ENCODE measurements at regions not wholly inside any gene's neighbourhood (a gene's known extent, or its start where the extent isn't known, plus 50 kb on each side); places are given as distances from the start of the nearest gene placed in this dataset.

- peaks cover 0 to 4% (median 0%) of the 10 kb centered on the region in 6 donors for H3K9me3 Mint-ChIP-seq
- H3K27me3 Mint-ChIP-seq (ENCODE audit: low read depth in 3 of 3) = peaks cover 3 to 9% (median 6%) of the 10 kb centered on the region in 3 donors
- H3K4me3 Mint-ChIP-seq = no peak overlapping the region
Observed at GRCh38 chr10:125375210-125375609, 214.8 kb upstream of the CTBP2 start.

DNA sequence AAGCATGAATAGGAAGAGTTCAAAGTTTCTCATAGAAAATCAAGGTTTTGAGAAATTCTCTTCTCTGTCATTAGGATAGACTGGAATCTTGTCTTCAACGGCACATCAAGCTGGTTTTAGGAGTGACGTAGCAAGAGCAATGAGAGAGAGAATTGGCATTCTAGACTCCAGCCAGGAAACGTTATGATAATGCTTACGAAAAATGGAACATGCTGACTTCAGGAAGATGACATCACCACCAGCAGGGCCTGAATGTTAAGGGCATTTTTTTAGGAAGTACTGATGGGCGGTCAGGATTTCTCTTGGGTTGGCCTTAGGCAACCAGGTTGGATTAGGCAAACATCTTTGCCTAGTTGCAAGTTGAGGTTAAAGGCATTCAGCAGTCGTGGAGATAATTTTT lies 213.2 kb upstream of the CTBP2 start:
- Mint-ChIP-seq H3K27ac (no peak overlapping the region), H3K9me3 (peaks cover 0 to 2% (median 0%) of the 10 kb centered on the region in 6 donors), H3K27me3 (ENCODE audit: low read depth in 3 of 3) (peaks cover 3 to 7% (median 5%) of the 10 kb centered on the region in 3 donors), H3K36me3 (no peaks in the 10 kb centered on the region), H3K4me1 (no peaks in the 10 kb centered on the region), H3K4me3 (no peak overlapping the region)
- no peak for DNase-seq

More at GRCh38 chr10:125375210-125375609, 214.8 kb upstream of the CTBP2 start:
- no peak overlapping the region for H3K27ac Mint-ChIP-seq
- no peaks in the 10 kb centered on the region for H3K36me3 Mint-ChIP-seq
- H3K4me1 Mint-ChIP-seq = no peaks in the 10 kb centered on the region
- no peak for DNase-seq

DNA sequence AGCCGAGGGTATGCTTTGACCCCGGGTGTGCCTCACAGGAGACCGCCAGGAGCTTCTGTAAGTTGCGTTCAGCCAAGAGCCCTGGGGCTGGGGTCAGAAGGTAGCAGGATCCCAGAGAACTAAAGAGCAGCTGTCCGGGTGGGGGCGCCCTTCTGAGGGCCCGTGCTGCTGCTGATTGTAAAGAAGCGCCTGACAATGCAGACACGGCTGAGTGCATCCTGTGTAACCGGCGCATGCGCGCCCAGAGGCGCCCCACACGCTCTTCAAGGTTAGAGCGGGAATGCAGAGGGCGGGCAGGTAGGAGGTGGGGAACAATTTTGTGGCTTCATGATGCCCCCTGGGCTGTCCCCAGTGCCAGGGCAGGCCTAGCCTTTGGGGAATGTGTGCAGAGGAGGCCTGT lies 210.2 kb upstream of the CTBP2 start:
- Mint-ChIP-seq H3K27me3 (ENCODE audit: low read depth in 3 of 3) (peaks cover 2 to 9% (median 8%) of the 10 kb centered on the region in 3 donors), H3K4me3 (no peak overlapping the region), H3K36me3 (no peaks in the 10 kb centered on the region), H3K4me1 (no peaks in the 10 kb centered on the region), H3K27ac (no peak overlapping the region), H3K9me3 (peaks cover 0 to 2% (median 0%) of the 10 kb centered on the region in 6 donors)
- no peak for DNase-seq

- no peak overlapping the region for H3K27ac Mint-ChIP-seq
- H3K36me3 Mint-ChIP-seq = peaks cover 0 to 4% (median 0%) of the 10 kb centered on the region in 3 donors
- H3K4me3 Mint-ChIP-seq = no peak overlapping the region
- peaks cover 0 to 4% (median 2%) of the 10 kb centered on the region in 6 donors for H3K9me3 Mint-ChIP-seq
- no peaks in the 10 kb centered on the region for H3K4me1 Mint-ChIP-seq
- no peak for DNase-seq
- H3K27me3 Mint-ChIP-seq (ENCODE audit: low read depth in 3 of 3) = peaks cover 4 to 13% (median 9%) of the 10 kb centered on the region in 3 donors
Observed at GRCh38 chr10:125369382-125370326, 209.3 kb upstream of the CTBP2 start.

- H3K4me1 Mint-ChIP-seq = no peaks in the 10 kb centered on the region
- peaks cover 5 to 12% (median 10%) of the 10 kb centered on the region in 3 donors for H3K27me3 Mint-ChIP-seq (ENCODE audit: low read depth in 3 of 3)
- H3K27ac Mint-ChIP-seq = no peak overlapping the region
- H3K36me3 Mint-ChIP-seq = peaks cover 0 to 4% (median 0%) of the 10 kb centered on the region in 3 donors
- no peak overlapping the region for H3K4me3 Mint-ChIP-seq
- H3K9me3 Mint-ChIP-seq = peaks cover 0 to 4% (median 3%) of the 10 kb centered on the region in 6 donors
- DNase-seq = no peak
Observed at GRCh38 chr10:125368146-125368545, 207.8 kb upstream of the CTBP2 start.

GRCh38 chr10:125363791-125364190 lies 203.4 kb upstream of the CTBP2 start:
- Mint-ChIP-seq H3K9me3 (peaks cover 0 to 4% (median 3%) of the 10 kb centered on the region in 6 donors), H3K27ac (no peak overlapping the region), H3K4me1 (no peaks in the 10 kb centered on the region), H3K4me3 (no peak overlapping the region), H3K36me3 (peaks cover 0 to 4% (median 0%) of the 10 kb centered on the region in 3 donors), H3K27me3 (ENCODE audit: low read depth in 3 of 3) (peaks cover 8 to 26% (median 9%) of the 10 kb centered on the region in 3 donors)
- DNase-seq = no peak

GRCh38 chr10:125362950-125363349 lies 202.6 kb upstream of the CTBP2 start:
- H3K4me1 Mint-ChIP-seq = no peaks in the 10 kb centered on the region
- peaks cover 8 to 30% (median 9%) of the 10 kb centered on the region in 3 donors for H3K27me3 Mint-ChIP-seq (ENCODE audit: low read depth in 3 of 3)
- H3K4me3 Mint-ChIP-seq = no peak overlapping the region
- no peak for DNase-seq
- peaks cover 0 to 4% (median 3%) of the 10 kb centered on the region in 6 donors for H3K9me3 Mint-ChIP-seq
- H3K27ac Mint-ChIP-seq = no peak overlapping the region
- H3K36me3 Mint-ChIP-seq = peaks cover 0 to 4% (median 0%) of the 10 kb centered on the region in 3 donors

GRCh38 chr10:125359401-125359800 lies 199.0 kb upstream of the CTBP2 start:
- Mint-ChIP-seq H3K27ac (no peak overlapping the region), H3K4me3 (no peak overlapping the region), H3K4me1 (no peaks in the 10 kb centered on the region), H3K27me3 (ENCODE audit: low read depth in 3 of 3) (peaks cover 0 to 30% (median 4%) of the 10 kb centered on the region in 3 donors), H3K9me3 (peaks cover 0 to 3% (median 0%) of the 10 kb centered on the region in 6 donors), H3K36me3 (no peaks in the 10 kb centered on the region)
- no peak for DNase-seq

DNA sequence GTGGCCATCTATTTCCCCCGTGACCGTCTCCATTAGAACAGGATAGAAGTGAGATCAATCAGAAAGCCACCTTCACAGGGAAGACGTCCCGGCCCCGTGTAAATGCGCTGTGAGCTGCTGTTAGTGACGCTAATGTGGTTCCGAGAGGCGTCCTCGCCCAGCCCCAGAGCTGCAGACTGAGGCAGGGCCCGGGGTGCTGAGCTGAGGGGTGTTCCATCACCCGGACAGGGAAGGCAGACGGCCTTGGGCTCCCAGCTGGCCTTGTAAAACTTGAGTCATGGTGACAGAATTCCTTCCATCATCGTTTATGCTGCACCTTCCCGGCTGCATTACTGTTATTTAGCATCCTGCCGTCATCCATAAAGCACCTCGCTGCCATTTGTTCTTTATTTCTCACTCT lies 195.3 kb upstream of the CTBP2 start:
- Mint-ChIP-seq H3K4me1 (no peaks in the 10 kb centered on the region), H3K9me3 (no peaks in the 10 kb centered on the region), H3K4me3 (no peak overlapping the region), H3K36me3 (no peaks in the 10 kb centered on the region), H3K27me3 (ENCODE audit: low read depth in 3 of 3) (peaks cover 2 to 20% (median 10%) of the 10 kb centered on the region in 3 donors), H3K27ac (no peak overlapping the region)
- no peak for DNase-seq

DNA sequence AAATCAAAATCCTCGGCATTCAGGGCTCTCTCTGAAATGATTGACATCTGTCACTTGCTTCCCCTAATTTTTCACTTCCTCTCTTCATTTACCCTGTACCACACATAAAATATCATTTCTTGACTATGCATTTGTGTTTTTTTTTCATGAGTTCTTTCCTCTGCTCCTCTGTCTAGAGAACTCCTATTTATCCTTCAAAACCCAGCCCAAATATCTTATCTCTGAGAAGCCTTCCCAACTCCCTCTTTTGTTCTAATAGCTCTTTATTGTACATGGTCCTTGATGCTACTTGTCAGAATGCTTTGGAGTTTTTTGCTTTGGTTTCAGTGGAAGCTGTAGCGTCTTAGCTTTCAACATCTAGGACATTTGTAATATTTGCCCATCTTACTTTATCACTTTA lies 190.2 kb upstream of the CTBP2 start:
- Mint-ChIP-seq H3K4me3 (no peak overlapping the region), H3K9me3 (no peaks in the 10 kb centered on the region), H3K36me3 (no peaks in the 10 kb centered on the region), H3K27ac (no peak overlapping the region), H3K4me1 (no peaks in the 10 kb centered on the region), H3K27me3 (ENCODE audit: low read depth in 3 of 3) (peaks cover 5 to 10% (median 6%) of the 10 kb centered on the region in 3 donors)
- DNase-seq = no peak

GRCh38 chr10:125348536-125348935 lies 188.2 kb upstream of the CTBP2 start:
- H3K27me3 Mint-ChIP-seq (ENCODE audit: low read depth in 3 of 3) = peaks cover 7 to 9% (median 8%) of the 10 kb centered on the region in 3 donors
- no peak overlapping the region for H3K27ac Mint-ChIP-seq
- no peak for DNase-seq

DNA sequence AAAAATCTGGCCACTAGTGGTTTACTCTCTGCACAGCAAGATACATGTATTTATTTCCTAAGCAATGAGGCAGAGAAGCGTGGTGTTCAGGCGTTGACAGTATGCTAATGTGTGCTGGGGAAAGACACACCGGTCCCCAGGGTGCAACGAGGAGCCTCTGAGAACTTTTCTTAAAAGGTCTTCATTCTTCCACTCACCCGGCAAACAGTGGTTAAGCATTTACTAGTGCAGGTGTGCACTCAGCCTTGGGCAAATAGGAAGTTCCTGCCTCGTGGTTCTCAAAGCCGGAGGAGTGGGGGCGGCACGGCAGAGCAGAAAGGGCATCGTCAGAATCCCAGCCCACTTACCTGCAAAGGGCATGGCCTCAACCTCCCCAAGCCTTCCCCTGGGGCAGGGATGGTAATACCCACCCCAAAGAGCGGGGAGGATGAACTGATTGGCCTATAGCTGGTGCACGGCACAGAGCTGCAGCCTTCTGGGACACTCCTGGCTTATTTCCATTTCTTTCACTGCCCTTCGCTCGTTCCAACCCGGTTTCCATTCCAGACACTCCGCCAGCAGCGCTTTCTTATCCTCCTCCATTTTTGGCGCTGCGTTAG lies 184.3 kb upstream of the CTBP2 start:
- peaks cover 6 to 7% (median 7%) of the 10 kb centered on the region in 3 donors for H3K27me3 Mint-ChIP-seq (ENCODE audit: low read depth in 3 of 3)
- no peak for DNase-seq
- H3K27ac Mint-ChIP-seq = no peak overlapping the region
- no peaks in the 10 kb centered on the region for H3K4me1 Mint-ChIP-seq
- H3K9me3 Mint-ChIP-seq = no peaks in the 10 kb centered on the region
- H3K4me3 Mint-ChIP-seq = no peak overlapping the region
- H3K36me3 Mint-ChIP-seq = no peaks in the 10 kb centered on the region

More at GRCh38 chr10:125348536-125348935, 188.2 kb upstream of the CTBP2 start:
- no peaks in the 10 kb centered on the region for H3K4me1 Mint-ChIP-seq
- H3K36me3 Mint-ChIP-seq = no peaks in the 10 kb centered on the region
- H3K4me3 Mint-ChIP-seq = no peak overlapping the region
- H3K9me3 Mint-ChIP-seq = no peaks in the 10 kb centered on the region

- Mint-ChIP-seq H3K4me3 (no peak overlapping the region), H3K27ac (no peak overlapping the region)
Observed at GRCh38 chr10:125343983-125344382, 183.6 kb upstream of the CTBP2 start.

More at GRCh38 chr10:125343983-125344382, 183.6 kb upstream of the CTBP2 start:
- Mint-ChIP-seq H3K27me3 (ENCODE audit: low read depth in 3 of 3) (peaks cover 6 to 10% (median 9%) of the 10 kb centered on the region in 3 donors), H3K9me3 (no peaks in the 10 kb centered on the region), H3K36me3 (no peaks in the 10 kb centered on the region), H3K4me1 (no peaks in the 10 kb centered on the region)
- DNase-seq = no peak
